Astrocyte of the hippocampus (primary cell): ENCODE measurements at regions not wholly inside any gene's neighbourhood (a gene's known extent, or its start where the extent isn't known, plus 50 kb on each side); places are given as distances from the start of the nearest gene placed in this dataset.
"Not testable (repeated sequence)": the region's sequence is repeated elsewhere in the genome, so short reads cannot be mapped to it uniquely, and the experiment has no call there.

Experiments
- DNase-seq: peaks from one replicate; pipeline ENCODE4 v3.0.0; 2011; ENCODE audit warnings: low read depth, low spot score

GRCh38 chr2:18939740-18940139 lies 350.4 kb upstream of the NT5C1B start:
- DNase-seq = not testable (repeated sequence)

- DNase-seq = no peak
These were observed 345.5 kb upstream of the NT5C1B start for GRCh38 chr2:18934886-18935285.

- peak; percentile 73 for DNase-seq
These were observed 343.5 kb upstream of the NT5C1B start for GRCh38 chr2:18932853-18933252.

- DNase-seq = no peak
These were observed 341.6 kb upstream of the NT5C1B start for GRCh38 chr2:18930971-18931370.

- peak; percentile 12 for DNase-seq
These were observed 338.3 kb upstream of the NT5C1B start for GRCh38 chr2:18927525-18928232.

GRCh38 chr2:18926631-18927524 lies 337.5 kb upstream of the NT5C1B start:
- peak; percentile 54 for DNase-seq

GRCh38 chr2:18925296-18925695 lies 335.9 kb upstream of the NT5C1B start:
- peak; percentile 84 for DNase-seq

GRCh38 chr2:18924886-18925285 lies 335.5 kb upstream of the NT5C1B start:
- no peak for DNase-seq

- no peak for DNase-seq
These were observed 335.0 kb upstream of the NT5C1B start for GRCh38 chr2:18924386-18924785.

- DNase-seq = peak; percentile 35
These were observed 332.9 kb upstream of the NT5C1B start for GRCh38 chr2:18922276-18922675.

GRCh38 chr2:18918280-18918679 lies 328.9 kb upstream of the NT5C1B start:
- no peak for DNase-seq

GRCh38 chr2:18915227-18915626 lies 325.9 kb upstream of the NT5C1B start:
- no peak for DNase-seq

- DNase-seq = no peak
These were observed 324.1 kb upstream of the NT5C1B start for GRCh38 chr2:18913512-18913911.

- no peak for DNase-seq
These were observed 323.0 kb upstream of the NT5C1B start for GRCh38 chr2:18912225-18912888.

GRCh38 chr2:18911416-18911815 lies 322.0 kb upstream of the NT5C1B start:
- DNase-seq = no peak

GRCh38 chr2:18910843-18911242 lies 321.5 kb upstream of the NT5C1B start:
- DNase-seq = peak; percentile 75

GRCh38 chr2:18907937-18908336 lies 318.6 kb upstream of the NT5C1B start:
- no peak for DNase-seq

GRCh38 chr2:18907508-18907907 lies 318.1 kb upstream of the NT5C1B start:
- no peak for DNase-seq

GRCh38 chr2:18903750-18904149 lies 314.4 kb upstream of the NT5C1B start:
- no peak for DNase-seq

- no peak for DNase-seq
These were observed 311.9 kb upstream of the NT5C1B start for GRCh38 chr2:18901242-18901641.

- DNase-seq = no peak
These were observed 311.3 kb upstream of the NT5C1B start for GRCh38 chr2:18900691-18901141.

GRCh38 chr2:18899725-18900124 lies 310.4 kb upstream of the NT5C1B start:
- no peak for DNase-seq
